ENCODE measurements at regions not wholly inside any gene's neighbourhood (a gene's known extent, or its start where the extent isn't known, plus 50 kb on each side); places are given as distances from the start of the nearest gene placed in this dataset.
"Not testable (repeated sequence)": the region's sequence is repeated elsewhere in the genome, so short reads cannot be mapped to it uniquely, and the experiment has no call there.

- ATAC-seq = no peak
These were observed 600.7 kb upstream of the CDH6 start for GRCh38 chr5:30592833-30593232.

- no peak for ATAC-seq
These were observed 612.1 kb upstream of the CDH6 start for GRCh38 chr5:30581198-30581935.

GRCh38 chr5:30574761-30575160, 618.7 kb upstream of the CDH6 start:
- ATAC-seq = no peak

GRCh38 chr5:30572279-30572678, 621.2 kb upstream of the CDH6 start:
- no peak for ATAC-seq

GRCh38 chr5:30561771-30562170, 631.7 kb upstream of the CDH6 start:
- ATAC-seq = no peak

GRCh38 chr5:30551618-30552017, 641.9 kb upstream of the CDH6 start:
- no peak for ATAC-seq

GRCh38 chr5:30548580-30549305, 644.7 kb upstream of the CDH6 start:
- no peak for ATAC-seq

GRCh38 chr5:30540150-30540549, 653.3 kb upstream of the CDH6 start:
- ATAC-seq = no peak

- ATAC-seq = no peak
These were observed 654.4 kb upstream of the CDH6 start for GRCh38 chr5:30539004-30539634.

- ATAC-seq = no peak
These were observed 668.1 kb upstream of the CDH6 start for GRCh38 chr5:30525353-30525752.

- no peak for ATAC-seq
These were observed 669.1 kb upstream of the CDH6 start for GRCh38 chr5:30524428-30524827.

GRCh38 chr5:30523061-30523460, 670.4 kb upstream of the CDH6 start:
- no peak for ATAC-seq

GRCh38 chr5:30505014-30505886, 688.2 kb upstream of the CDH6 start:
- ATAC-seq = no peak

GRCh38 chr5:30502277-30502676, 691.2 kb upstream of the CDH6 start:
- ATAC-seq = no peak

- ATAC-seq = no peak
These were observed 692.4 kb upstream of the CDH6 start for GRCh38 chr5:30501065-30501464.

- ATAC-seq = no peak
These were observed 693.0 kb upstream of the CDH6 start for GRCh38 chr5:30500513-30500912.

- no peak for ATAC-seq
These were observed 694.1 kb upstream of the CDH6 start for GRCh38 chr5:30499402-30499801.

- no peak for ATAC-seq
These were observed 694.5 kb upstream of the CDH6 start for GRCh38 chr5:30498972-30499371.

- ATAC-seq = not testable (repeated sequence)
These were observed 695.0 kb upstream of the CDH6 start for GRCh38 chr5:30498509-30498908.

GRCh38 chr5:30494113-30494512, 699.4 kb upstream of the CDH6 start:
- ATAC-seq = not testable (repeated sequence)

- no peak for ATAC-seq
These were observed 714.4 kb upstream of the CDH6 start for GRCh38 chr5:30479104-30479503.

GRCh38 chr5:30475429-30475828, 718.1 kb upstream of the CDH6 start:
- ATAC-seq = no peak

- no peak for ATAC-seq
These were observed 723.8 kb upstream of the CDH6 start for GRCh38 chr5:30469691-30470090.
